ENCODE measurements at regions not wholly inside any gene's neighbourhood (a gene's known extent, or its start where the extent isn't known, plus 50 kb on each side); places are given as distances from the start of the nearest gene placed in this dataset.

DNA sequence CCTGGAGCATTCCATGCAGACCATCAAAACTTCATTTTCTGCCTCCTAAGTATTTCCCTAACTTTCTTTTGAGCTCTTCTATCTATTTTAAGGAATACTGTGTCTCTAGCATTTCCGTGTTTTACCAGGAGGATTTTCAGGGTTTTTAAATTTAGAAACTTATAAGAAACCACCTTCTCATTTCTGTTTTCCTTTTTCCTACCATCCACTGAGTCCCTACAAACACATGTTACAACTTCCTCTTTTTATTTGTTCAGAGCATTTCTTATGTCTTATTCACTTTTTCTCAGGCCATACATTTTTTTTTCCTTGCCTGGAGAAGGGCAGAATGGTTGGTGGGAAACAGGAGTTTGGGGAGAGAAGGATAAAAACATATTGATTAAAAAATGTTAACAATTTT is 130.0 kb upstream of the BMP5 start:
- Histone ChIP-seq H3K56ac (replicated peaks; ENCODE audit: insufficient read length, low read depth, low read length) (no peak overlapping the region), H4K8ac (ENCODE audit: extremely low read depth, insufficient read depth, low read length) (no peak overlapping the region), H3K79me2 (ENCODE audit: control insufficient read depth in 1 of 2, insufficient read depth in 2 of 2, low read length in 2 of 2) (no peaks in the 10 kb centered on the region), H3K4me2 (ENCODE audit: insufficient read depth in 1 of 2, low read depth in 2 of 2, low read length in 2 of 2) (no peak overlapping the region), H3K27me3 (replicated peaks in 1 of 4; ENCODE audit: control insufficient read depth in 3 of 4, extremely low read depth in 1 of 4, insufficient read depth in 3 of 4, low read length in 3 of 4) (no peaks in the 10 kb centered on the region), H3K27ac (ENCODE audit: low read depth, low read length) (no peak overlapping the region), H3K14ac (ENCODE audit: insufficient read length) (no peak overlapping the region), H2AFZ (ENCODE audit: low read length) (no peak overlapping the region), H3K18ac (ENCODE audit: extremely low read depth, low read length) (no peak overlapping the region), H3K9ac (replicated peaks in 1 of 4; ENCODE audit: extremely low read depth in 1 of 4, low read depth in 3 of 4, low read length in 3 of 4) (no peak overlapping the region), H3K9me3 (ENCODE audit: insufficient read depth in 2 of 2, low read depth in 1 of 2, low read length in 1 of 2) (no peaks in the 10 kb centered on the region), H4K91ac (replicated peaks; ENCODE audit: insufficient read length, low read length) (no peak overlapping the region), H3K23ac (ENCODE audit: insufficient read length) (no peak overlapping the region), H3K23me2 (ENCODE audit: low read depth, low read length) (no peaks in the 10 kb centered on the region), H3K4ac (replicated peaks; ENCODE audit: insufficient read length, low read depth, low read length) (no peak overlapping the region), H4K20me1 (replicated peaks in 1 of 2; ENCODE audit: control insufficient read depth in 1 of 2, insufficient read depth in 2 of 2, low read length in 2 of 2) (no peaks in the 10 kb centered on the region), H2BK120ac (replicated peaks; ENCODE audit: low read depth, low read length) (no peak overlapping the region), H3K79me1 (ENCODE audit: low read depth, low read length) (no peaks in the 10 kb centered on the region), H3K4me1 (replicated peaks in 1 of 4; ENCODE audit: control insufficient read depth in 3 of 4, insufficient read depth in 4 of 4, low read length in 3 of 4) (no peaks in the 10 kb centered on the region), H4K5ac (ENCODE audit: insufficient read length, low read depth, low read length) (no peak overlapping the region), H3K36me3 (ENCODE audit: control insufficient read depth in 2 of 4, insufficient read depth in 4 of 4, low read length in 3 of 4) (no peaks in the 10 kb centered on the region), H2AK5ac (ENCODE audit: low read depth, low read length) (no peak overlapping the region), H3K4me3 (ENCODE audit: extremely low read depth in 1 of 4, insufficient read depth in 2 of 4, low read depth in 3 of 4, low read length in 4 of 4) (no peak overlapping the region), H2BK20ac (ENCODE audit: low read length) (no peak overlapping the region), H2BK12ac (ENCODE audit: low read depth, low read length) (no peak overlapping the region), H2BK15ac (ENCODE audit: low read length) (no peak overlapping the region), H2BK5ac (ENCODE audit: low read depth, low read length) (no peak overlapping the region)
- DNase-seq (ENCODE audit: low read depth in 1 of 2, low spot score in 2 of 2) (no peak), FAIRE-seq (no peak)
- ChIA-PET CTCF (ENCODE audit: partially characterized antibody) (interaction anchor here (1.2 kb wide), 1 partner anchor 23 kb away, joined by 4 read pairs; no protein-coding TSS in a partner anchor), POLR2A (ENCODE audit: partially characterized antibody) (no interaction called here)
- WGBS, 2 experiments (ENCODE audit: extremely low coverage in 1 of 2, insufficient coverage in 1 of 2, insufficient read length in 1 of 2, insufficient replicate concordance in 2 of 2, low coverage in 1 of 2, low lambda C conversion rate in 2 of 2, missing lambda C conversion rate in 1 of 2) = 92% methylated on average over 1 of the region's 1 CpG; no CpG with 5 or more reads in 1 of the 2 experiments
- no peak for TF ChIP-seq CHD1 (IDR thresholded peaks at IDR 0.05; ENCODE audit: low read depth, low read length)
- TF ChIP-seq RFX5 (IDR thresholded peaks at IDR 0.05; ENCODE audit: borderline replicate concordance, low read depth, low read length) = no peak
- TF ChIP-seq MAFK (IDR thresholded peaks at IDR 0.05; ENCODE audit: low read depth, low read length) = no peak
- no peak for TF ChIP-seq SP4 (IDR thresholded peaks at IDR 0.05; ENCODE audit: low read length)
- no peak for TF ChIP-seq CTCF (IDR thresholded peaks at IDR 0.05; ENCODE audit: control extremely low read depth in 1 of 3, insufficient read depth in 1 of 3, low read depth in 1 of 3, low read length in 3 of 3)
- TF ChIP-seq CTBP2 (IDR thresholded peaks at IDR 0.05; ENCODE audit: borderline replicate concordance, insufficient read depth, insufficient read length, low read length) = no peak
- TF ChIP-seq BRCA1 (IDR thresholded peaks at IDR 0.05; ENCODE audit: low read depth, low read length) = no peak
- TF ChIP-seq NANOG (IDR thresholded peaks at IDR 0.05; ENCODE audit: insufficient read depth, low read depth, low read length, poor library complexity, severe bottlenecking) = no peak
